Amniotic stem cell (primary cell): ENCODE measurements at regions not wholly inside any gene's neighbourhood (a gene's known extent, or its start where the extent isn't known, plus 50 kb on each side); places are given as distances from the start of the nearest gene placed in this dataset.
"Not testable (repeated sequence)": the region's sequence is repeated elsewhere in the genome, so short reads cannot be mapped to it uniquely, and the experiment has no call there.

ENCODE experiments used
- DNase-seq: peaks from one replicate; lab custom pipeline; 2025; lab: John Stamatoyannopoulos, UW

DNA sequence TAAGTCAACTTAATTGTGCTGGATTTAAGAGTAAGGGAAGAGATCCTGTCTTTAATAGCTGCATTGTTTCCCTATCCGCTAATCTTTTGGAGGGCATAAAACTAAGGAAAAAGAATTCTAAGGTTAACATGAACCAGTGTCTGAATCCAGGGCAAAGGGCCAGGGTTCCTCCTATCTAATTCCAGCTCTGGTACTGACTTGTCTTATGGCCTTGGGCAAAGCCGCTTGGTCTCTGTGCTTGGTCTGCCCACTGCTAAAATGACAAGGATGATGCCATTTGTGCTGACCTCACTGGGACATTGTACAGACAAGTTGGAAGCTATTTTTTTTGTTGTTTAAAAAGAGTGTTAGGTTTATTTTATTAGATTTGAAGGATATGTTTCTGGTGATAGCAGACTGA lies 334.7 kb upstream of the PIK3R1 start:
- DNase-seq = no peak

DNA sequence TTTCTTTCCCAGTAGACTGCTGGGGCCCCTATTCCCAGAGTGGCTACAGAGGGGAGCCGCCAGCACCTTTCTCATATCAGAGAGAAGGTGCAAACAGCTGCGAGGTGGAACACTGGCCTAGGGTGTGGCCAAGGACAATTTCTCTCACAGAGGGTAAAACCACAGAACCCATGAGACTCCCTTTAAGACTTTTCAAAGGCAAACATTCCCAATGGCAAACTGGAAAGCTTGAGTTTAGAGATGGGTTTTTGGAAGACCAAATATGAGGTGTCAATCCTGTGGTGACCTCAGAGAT lies 335.1 kb upstream of the PIK3R1 start:
- no peak for DNase-seq

DNA sequence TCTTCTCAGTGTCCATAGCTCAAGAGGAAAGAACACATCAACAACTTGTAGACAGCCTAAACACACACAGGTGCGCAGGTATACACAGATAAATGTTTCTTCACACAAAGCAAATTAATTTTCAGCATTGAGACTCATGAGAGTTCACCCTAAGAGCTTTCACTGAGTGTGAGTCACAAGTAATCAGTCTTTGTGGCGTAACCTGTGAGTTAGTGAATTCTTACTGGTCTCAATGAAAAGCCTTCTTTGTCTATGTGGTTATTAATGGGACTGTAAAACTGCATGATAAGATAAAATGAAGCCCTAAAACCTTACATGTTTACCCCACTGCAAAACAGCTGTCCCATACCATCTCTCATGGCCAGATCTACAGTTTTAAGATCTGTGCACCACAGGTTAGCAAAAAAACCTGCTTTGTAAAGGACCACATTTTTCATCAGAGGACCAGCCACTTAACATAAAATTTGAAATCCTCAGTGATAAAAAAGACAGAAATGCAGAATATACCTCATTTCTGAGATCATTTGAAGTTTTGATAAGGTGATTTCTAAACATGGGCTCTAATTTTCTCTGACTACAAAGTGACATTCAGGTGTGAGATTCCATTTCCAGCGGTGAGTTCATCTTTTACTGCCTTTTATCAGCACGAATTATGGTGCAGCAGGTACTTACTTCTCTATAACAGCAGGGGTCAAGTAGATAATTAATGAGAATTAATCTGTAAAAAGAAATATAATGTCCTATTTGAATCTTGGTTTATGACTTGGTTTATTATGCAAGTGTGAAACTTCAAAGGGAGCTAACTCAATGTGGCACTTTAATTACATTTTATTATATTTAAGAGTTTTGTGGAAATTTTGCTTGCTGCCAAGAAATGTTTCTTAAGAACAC lies 335.7 kb upstream of the PIK3R1 start:
- DNase-seq = no peak

DNA sequence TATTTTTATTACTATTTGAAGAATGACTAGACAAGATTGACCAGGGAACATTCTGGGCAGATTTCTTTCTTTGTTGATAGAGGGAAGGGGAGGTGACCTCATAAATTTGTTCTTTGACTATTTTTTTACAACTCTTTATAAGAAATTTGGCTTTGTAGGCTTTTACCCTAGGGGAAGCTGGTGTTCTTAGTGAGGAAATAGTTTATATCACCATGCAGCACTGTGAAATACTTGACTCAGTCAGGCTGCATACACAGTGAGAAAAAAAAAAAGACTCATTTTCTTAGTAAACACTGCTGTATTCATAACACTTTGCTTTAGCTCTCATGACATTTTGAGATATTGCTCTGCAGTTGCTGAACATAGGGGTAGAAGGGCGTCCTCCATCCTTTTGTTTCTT lies 336.6 kb upstream of the PIK3R1 start:
- no peak for DNase-seq

DNA sequence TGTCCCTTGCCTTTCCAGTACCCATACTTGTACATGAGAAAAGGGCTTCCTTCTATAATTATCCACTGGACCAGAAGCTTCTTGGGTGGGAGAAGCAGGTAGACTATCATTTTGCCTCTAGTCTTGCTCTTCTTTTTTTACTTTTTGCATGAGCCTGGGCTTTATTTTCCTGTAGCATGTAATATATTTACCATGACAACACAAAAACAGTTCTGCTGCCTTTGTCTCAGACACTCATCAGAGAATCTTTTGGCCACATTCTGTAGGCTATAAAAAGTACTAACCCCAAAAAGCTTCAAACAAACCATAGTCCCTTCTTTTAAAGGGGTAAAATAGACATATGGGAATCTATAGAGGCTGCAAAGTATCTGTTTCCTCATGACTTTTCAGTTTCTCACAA lies 339.2 kb upstream of the PIK3R1 start:
- no peak for DNase-seq

DNA sequence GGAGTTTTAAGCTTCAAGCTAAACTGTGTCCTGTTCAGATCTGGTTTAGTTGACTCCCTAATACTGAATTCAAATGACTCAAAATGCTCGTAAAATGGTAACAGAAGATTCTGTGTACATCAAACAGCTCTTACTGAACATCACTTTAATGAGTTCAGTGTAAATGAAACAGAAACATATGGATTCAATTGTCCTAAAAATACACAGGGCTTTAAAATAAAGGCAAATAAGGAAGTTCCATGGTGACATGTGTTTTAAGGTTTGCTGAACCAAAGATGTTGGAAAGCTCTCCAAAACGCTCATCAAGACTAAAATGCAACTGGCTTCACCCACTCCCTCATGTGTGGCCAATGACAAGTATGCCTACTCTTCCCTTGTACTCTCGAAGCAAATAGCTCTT lies 340.0 kb upstream of the PIK3R1 start:
- no peak for DNase-seq

DNA sequence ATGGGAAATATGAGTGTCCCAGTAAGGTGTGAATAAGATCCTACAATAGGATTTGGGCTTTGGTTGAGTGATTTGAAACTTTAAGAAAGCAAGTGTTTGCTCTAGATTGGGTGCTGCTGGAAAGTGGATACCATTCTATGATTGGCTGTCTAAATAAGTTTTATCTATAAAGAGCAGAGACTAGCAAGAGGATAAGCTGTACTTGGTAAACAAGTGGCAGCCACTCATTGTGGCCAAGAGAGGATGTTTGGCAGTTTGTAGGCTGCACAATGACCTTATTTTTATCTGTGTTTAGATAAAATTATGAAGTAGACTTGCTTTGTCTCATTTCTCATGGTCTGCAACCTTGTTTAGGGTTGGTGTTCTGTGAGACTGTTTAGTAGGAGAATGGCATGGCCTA lies 341.6 kb upstream of the PIK3R1 start:
- DNase-seq = no peak

DNA sequence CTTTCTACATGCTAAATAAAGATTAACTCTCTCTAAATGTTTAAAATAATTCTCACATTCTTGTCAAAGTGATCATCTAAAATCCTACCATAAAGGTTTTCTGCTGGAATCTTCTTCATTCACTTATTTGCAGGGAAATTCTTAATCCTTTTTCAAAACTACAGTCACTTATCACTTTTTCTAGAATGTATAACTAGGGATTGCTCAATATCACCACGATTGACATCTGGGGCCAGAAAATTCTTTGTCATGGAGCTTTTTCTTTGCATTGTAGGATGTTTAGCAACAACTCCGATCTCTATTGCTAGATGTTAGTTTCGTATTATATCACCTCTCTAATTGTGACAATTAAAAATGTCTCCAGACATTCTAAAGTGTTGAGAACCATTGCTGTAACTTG lies 344.9 kb upstream of the PIK3R1 start:
- no peak for DNase-seq

DNA sequence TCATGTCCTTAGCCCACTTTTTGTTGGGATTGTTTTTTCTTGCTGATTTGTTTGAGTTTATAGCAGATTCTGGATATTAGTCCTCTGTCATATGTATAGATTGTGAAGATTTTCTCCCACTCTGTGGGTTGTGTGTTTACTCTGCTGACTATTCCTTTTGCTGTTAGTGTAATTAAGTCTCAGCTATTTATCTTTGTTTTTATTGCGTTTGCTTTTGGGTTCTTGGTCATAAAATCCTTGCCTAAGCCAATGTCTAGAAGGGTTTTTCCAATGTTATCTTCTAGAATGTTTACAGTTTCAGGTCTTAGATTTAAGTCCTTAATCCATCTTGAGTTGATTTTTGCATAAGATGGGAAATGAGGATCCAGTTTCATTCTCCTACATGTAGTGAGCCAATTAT lies 351.2 kb upstream of the PIK3R1 start:
- not testable (repeated sequence) for DNase-seq

DNA sequence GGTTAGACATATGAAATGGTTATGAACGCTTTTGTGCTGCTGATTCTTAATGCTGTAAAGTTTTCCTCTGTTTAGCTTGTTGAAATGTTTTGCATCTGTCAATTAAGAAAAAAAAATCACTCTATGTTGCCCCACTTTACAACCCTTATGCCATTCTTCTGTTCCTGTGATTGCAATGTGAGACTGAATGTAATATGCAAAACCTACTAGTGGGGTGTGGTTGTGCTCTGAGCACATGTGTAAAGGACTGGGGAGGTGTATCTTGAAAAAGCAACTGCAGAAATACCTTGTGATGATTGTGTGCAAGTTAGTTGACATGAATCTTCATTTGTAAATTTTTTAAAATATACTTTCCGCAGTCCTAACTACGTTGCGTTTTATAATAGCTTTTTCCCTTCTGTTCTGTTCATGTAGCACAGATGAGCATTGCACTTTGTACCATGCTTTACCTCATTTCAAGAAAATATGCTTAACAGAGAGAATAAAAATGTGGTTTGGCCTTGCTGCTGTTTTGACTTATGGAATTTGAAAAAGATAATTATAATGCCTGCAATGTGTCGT lies 357.0 kb upstream of the PIK3R1 start:
- no peak for DNase-seq

DNA sequence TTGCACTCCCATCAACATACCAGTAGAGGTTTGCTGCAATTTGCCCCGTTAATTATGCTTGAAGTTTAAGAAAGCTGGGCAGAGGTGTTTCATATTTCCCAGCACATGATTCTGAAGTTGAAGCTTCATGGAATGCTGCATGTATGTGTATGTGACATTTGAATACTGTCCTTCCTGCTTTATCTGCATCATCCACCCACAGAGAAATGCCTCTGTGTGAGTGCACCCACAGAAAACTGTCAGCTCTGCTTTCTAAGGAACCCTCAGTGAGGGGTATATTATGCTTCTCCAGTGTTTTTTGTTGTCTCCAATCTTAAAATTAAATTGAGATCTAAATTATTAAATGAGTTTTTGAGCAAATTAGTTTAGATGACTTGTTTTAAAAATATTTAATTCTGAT lies 358.1 kb upstream of the PIK3R1 start:
- no peak for DNase-seq

DNA sequence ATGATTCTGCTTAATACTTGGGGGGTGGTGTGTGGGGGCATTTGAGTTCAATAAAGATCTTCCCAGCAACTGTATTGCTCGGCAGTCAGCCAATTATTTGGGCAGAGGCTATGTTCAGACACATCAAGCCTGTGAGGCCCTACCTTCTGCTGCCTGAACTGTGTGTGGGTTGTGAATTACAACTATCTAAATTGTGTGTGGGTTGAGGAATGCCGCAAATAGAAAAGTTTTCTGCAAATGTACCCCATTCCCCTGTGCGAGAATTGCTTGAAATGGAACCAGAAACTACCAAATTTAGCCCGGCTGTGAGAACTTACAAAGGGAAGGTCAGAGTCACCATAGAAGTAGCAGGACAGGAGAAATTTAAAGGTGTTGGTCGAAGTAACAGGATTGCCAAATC lies 360.0 kb upstream of the PIK3R1 start:
- no peak for DNase-seq

DNA sequence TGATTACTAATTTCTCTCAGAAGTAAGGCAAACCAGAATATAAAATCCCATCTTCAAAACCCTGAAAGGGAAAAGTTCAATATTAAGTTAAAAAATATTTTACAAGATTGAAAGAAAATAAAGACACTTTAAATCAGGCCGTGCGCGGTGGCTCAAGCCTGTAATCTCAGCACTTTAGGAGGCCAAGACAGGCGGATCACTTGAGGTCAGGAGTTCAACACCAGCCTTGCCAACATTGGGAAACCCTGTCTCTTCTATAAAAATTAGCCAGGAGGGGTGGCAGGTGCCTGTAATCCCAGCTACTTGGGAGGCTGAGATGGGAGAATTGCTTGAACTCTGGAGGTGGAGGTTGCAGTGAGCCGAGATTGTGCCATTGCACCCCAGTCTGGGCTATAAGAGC lies 364.6 kb upstream of the PIK3R1 start:
- DNase-seq = not testable (repeated sequence)

DNA sequence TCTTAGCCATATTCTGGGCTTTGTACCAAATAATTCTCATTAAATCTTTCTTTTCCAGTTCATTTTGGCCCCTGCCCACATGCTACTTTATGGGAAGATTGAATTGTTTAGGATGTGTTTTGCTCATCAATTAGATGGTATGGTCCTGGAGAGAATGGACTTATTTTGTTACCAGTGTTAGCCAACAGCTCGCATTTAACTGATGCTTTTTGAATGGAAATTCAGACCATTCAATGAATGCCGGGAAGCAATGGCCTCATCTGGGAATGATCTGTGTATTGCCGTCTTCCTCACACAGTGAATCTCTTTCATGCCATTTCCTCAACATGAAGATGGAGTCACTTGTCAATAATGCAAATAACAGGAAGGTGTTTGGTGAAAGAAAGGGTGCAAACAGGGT lies 370.6 kb upstream of the PIK3R1 start:
- no peak for DNase-seq

DNA sequence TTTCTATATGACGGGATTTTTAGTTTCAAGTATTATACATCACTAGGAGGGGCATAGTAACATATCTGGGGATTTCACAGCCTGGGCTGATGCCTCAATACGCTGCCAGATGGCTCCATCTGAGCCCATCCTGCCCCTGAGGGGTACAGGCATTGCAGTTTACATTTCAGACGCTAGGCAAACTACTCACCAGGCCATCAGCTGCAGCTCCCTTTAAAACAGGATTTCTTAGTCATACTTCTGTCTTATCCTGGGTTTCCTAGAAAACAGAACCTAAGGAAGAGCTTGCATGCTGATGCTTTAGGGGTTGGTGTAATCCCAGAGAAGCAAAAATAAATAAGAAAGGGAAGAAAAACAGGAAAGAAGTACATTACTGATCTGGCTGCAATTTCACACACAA lies 372.8 kb upstream of the PIK3R1 start:
- DNase-seq = no peak

DNA sequence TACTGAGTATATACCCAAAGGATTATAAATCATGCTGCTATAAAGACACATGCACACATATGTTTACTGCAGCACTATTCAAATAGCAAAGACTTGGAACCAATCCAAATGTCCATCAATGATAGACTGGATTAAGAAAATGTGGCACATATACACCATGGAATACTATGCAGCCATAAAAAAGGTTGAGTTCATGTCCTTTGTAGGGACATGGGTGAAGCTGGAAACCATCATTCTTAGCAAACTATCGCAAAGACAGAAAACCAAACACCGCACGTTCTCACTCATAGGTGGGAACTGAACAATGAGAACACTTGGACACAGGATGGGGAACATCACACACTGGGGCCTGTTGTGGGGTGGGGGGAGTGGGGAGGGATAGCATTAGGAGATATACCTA lies 378.3 kb upstream of the PIK3R1 start:
- not testable (repeated sequence) for DNase-seq

DNA sequence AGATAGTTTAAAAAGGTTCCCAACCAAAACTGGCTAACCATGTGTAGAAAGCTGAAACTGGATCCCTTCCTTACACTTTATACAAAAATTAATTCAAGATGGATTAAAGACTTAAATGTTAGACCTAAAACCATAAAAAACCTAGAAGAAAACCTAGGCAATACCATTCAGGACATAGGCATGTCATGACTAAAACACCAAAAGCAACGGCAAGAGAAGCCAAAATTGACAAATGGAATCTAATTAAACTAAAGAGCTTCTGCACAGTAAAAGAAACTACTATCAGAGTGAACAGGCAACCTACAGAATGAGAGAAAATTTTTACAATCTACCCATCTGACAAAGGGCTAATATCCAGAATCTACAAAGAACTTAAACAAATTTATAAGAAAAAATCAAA lies 379.1 kb upstream of the PIK3R1 start:
- DNase-seq = not testable (repeated sequence)

DNA sequence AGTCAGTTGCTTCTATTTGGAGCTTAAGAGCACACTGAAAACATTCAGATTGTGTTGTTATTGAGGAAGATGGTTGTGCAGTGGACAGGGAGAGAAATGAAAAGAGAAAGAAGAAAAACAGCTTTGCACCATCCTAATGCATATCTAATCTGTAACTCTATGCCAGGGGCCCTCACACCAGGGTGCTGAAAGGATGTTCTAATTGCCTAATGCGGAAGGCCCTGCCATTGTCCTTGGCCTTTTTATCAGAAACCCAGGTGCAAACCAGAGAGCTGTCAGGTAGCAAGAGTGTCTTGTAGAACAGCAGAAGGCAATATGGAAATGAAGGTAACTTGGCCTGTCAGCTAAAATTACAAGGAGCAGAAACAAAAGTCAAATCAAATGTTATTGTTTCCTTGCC lies 384.5 kb upstream of the PIK3R1 start:
- no peak for DNase-seq

DNA sequence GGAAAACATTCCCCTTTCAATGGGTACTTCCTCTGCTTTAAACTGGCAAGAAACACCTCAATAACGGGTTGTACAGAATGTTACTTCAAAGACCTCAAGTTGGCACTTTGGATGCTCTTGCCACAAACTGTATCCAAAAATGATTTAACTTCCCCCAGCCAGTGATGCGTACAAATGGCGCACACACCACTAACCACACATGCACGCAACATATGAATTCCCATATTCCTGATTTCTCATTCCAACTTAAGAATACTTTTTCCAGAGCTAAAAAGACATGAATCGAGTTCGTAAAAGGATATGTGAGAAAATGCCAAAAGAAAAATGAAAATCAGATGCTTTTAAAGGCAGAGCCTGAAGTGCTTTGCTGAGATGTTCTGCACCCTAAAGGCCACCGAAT lies 388.0 kb upstream of the PIK3R1 start:
- DNase-seq = no peak

DNA sequence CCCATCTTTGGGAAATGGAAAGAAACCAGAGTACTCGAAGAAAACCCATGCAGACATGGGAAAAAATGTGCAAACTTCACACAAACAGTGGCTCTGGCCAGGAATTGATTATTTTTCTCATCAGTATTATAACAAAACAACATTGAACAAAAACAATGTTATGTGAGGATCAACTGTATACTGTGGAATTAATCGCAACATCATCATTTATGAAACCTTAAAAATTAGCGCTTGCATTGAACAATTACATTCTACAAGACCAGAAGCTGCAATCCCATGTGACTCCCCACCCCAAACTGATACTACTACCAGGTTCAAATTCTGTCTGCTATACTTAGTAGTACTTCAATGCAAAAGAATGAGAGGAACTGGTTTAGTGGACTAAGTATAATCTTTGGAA lies 390.7 kb upstream of the PIK3R1 start:
- no peak for DNase-seq

DNA sequence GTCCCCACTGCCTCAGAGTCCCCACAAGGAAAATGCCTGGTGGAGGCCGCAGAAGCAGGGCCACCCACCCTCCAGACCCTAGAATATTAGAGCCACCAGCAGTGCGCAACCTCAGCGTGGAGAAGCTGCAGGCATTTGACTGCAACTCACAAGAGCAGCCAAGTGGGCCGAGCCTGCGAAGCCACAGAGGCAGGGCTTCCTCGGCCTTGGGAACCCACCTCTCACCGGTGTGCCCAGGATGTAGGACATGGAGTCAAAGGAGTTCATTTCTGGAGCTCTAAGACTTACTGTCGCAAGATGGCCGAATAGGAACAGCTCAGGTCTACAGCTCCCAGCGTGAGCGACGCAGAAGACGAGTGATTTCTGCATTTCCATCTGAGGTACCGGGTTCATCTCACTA lies 397.9 kb upstream of the PIK3R1 start:
- no peak for DNase-seq

DNA sequence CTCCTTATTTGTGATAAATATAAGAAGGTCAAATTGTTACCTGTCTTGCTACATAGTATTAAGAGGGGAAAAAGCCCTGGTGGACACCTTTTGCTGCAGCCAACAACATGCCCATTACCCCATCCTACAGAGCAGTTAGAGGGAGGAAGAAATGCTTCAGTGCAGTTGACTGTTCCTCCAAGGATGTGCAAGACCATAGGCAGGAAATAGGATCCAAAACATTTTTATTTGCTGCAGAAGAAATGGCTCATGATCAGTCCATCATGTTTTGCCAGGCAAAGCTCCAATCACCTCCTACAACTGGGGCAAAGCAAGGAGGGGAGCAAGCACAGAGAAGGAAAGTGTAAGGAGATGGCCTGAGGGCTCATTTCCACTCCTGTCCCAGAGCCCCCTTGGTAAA lies 399.1 kb upstream of the PIK3R1 start:
- no peak for DNase-seq

DNA sequence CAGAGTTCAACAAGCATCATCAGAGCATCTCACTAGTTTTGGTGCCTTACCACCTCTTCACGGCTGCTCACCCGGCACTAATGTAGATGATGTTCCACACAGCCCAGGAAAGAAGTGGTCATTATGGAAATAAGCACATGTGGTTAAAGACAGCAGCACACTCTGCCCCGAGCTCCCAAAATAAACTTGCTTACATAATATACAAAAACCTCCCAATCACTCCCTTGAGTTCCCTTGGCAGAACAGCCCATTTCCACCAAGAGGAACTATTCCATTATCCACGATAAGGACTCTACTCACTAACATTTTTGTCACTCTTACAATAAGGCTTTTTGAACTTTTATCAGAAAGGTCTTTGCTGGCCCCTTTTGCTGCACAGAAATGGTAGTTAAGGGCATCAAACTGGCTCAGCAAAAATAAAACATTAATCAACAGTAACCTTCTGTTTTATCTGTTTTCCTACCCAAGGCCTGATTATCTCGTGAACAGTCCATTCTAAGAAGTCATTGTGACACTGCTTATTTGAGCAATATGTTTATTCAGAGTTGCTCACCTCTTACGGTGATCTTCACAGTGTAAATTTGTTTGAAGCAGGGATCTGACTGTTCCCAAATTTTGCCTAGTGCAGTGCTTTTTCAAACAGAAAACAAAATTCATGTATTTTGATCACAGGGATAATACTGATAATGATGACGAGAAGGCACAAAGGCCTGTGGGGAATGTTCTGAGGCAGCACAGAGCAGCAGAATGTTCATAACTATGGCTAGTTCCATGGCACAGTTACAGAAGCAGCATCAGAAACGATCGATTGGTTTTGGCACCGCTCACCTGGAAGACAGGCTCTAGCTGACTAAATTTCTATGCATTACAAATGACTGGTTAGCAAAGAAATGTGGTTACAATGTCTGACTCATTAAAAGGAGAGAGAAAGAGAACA lies 399.8 kb upstream of the PIK3R1 start:
- no peak for DNase-seq
